ENCODE measurements at regions not wholly inside any gene's neighbourhood (a gene's known extent, or its start where the extent isn't known, plus 50 kb on each side); places are given as distances from the start of the nearest gene placed in this dataset.

DNA sequence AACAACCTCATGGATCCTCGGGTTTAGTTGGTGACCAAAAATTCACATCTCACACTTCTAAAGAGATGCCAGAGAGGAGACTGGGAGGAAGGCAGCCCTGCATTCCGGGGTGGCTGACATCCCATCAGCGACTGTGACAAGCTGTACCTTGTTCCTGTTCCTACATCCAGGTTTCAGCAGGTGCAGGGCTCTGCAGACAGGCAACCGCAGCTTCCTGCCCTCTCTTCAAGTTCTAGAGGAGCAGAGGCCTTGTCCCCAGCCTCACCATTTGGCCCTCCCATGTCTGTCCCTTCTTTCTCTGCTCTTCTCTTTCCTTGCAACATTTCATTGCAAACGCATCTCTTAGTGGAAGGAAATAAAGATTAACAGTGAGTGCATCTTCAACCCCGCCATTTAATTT is 454.6 kb downstream of the IRX1 start:
- DNase-seq (ENCODE audit: low read depth in 2 of 3, low spot score in 2 of 3), result no peak

DNA sequence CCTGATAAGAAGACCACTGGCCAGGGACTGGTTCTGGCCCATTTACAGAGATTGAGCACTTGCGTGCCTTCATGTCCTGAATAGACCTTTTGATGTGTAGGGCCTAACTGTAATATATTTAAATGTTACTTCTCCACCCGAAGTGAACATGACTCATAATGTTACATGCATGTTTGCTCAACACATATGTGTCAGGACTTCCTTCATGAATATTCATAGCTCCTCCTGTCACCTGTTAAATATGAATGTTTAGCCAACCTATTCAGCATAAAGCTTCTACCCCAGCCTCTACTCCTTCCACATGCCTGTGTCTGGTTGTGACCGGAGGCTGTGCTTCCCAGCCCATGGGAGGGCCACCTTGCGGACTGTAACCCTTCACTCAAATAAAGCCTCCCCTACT is 457.5 kb downstream of the IRX1 start:
- DNase-seq (ENCODE audit: low read depth in 2 of 3, low spot score in 2 of 3), result no peak

DNA sequence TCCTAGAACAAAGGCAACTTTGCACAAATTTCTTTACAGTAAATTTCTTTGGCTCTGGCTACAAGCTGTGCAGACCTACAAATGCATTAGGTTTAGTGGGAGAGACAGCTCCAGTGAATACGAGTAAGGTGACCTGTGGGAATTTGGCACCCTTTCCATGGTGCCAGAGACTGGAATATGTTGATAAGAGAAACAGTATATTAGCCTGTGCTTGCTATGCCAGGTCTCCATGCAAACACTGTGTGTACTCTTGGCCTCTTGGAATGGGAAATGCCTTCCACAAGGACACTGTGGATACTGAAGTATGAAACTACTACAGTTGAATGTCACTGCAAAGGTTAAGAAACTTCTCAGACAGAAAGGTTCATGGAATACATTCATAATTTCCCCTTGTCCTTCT is 458.5 kb downstream of the IRX1 start:
- DNase-seq (ENCODE audit: low read depth in 2 of 3, low spot score in 2 of 3), result no peak

DNA sequence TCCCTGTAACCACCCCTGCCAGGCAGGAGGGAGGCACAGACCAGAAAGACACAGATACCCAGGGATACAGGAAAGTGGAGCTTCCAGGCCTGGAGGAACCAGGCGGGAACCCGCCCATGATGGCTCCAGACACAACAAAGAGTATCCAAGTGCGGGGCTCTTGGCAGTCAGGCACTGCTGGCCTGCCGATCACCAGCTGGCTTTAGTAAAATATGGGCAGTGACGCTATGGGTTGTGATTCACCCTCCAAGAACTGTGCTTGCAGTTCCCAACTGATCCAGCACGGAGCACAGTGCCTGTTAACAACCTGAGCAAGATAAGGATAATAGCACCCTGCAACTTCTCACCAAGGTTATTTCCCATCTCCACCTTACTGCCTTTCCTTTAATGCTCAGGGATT is 463.3 kb downstream of the IRX1 start:
- no peak for DNase-seq (ENCODE audit: low read depth in 2 of 3, low spot score in 2 of 3)

DNA sequence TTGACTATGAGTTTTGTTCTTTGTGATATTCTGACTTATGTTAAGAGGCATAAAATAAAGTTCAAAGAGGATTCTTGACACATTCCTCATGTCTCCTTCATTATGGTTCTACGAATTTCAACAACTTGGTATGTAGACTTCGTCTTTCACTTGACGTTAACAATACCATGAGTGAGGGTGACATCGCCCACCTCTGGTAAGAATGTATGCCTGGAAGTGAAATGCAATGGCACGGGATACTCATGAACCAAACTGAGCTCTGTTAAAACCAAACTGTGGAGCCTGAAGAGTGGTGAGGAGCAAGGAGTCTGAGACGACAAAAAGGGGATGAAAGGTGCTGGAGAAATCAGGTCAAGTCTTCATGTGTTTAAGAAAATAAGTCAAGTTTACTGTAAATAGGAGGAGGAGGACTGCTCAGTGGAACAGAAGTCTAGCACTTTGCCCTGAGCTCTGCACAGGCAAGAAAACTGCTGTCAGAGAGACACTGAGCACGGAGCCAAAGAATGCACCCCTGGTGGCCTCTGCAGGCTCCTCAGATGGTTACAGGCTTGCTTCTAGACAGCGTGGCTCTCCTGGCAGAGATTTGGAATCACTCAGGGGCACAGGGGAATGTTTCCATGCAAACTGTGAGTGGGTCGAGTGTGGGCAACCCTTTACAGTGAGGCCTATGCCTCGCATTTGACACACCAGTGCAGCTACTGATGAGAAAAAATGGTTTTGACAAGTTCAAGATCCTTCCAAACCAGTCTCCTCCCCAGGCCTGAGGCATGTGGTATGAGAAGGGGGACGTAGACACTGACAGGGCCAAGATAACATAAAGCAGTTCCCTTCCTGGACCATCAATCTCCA is 470.1 kb downstream of the IRX1 start:
- DNase-seq (ENCODE audit: low read depth in 2 of 3, low spot score in 2 of 3), result no peak

DNA sequence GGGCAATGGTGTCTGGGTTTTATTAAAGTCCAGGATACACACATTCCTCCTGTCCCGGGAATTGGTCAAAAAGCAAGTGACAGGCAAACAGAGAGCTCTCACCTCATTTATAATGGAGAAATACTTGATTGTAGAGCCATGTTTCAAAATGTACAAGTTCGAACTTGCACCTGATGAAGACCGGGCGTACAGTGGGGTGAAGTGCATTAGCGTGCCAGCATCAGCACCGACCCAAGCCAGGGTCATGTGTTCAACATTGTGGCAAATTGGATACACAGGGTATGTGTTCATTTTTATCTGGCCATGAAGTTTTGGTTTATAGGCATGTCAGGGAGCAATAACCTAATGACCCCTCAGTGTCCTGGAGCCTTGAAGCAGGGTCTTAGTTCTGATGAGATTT is 472.5 kb downstream of the IRX1 start:
- no peak for DNase-seq (ENCODE audit: low read depth in 2 of 3, low spot score in 2 of 3)

DNA sequence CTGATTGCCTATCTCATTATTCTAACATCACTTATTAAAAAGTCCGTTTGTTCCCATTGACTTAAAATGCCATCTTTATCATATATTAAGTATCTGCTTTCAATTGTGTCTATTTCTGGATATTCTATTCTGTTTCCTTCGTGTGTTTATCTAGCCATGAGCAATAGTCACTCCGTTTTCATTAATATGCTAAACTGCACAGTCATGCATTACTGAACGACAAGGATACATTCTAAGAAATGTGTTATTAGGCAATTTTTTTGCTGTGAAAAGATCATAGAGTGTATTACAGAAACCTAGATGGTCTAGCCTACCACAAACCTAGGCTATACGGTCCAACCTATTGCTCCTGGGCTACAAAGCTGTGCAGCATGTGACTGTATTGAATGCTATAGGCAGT is 482.9 kb downstream of the IRX1 start:
- no peak for DNase-seq (ENCODE audit: low read depth in 2 of 3, low spot score in 2 of 3)

DNA sequence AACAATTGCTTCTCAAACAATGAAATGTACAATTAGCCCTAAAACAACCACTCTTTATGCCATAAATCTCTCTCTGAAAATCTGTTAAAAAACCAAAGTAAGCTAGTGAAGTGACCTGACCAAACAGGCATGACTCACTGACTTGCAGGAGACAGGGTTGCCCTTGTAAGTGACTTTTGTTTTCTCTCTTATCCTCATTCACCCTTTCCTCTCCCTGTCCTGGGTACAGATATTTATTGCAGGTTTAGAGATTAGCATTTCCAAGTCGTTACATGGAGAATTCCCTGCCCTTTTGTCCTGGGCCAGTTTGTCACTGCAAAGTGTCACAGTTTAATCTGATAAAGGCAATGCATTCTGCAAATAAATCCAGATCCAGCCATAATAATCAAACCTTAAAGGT is 484.2 kb downstream of the IRX1 start:
- DNase-seq (ENCODE audit: low read depth in 2 of 3, low spot score in 2 of 3), result no peak

DNA sequence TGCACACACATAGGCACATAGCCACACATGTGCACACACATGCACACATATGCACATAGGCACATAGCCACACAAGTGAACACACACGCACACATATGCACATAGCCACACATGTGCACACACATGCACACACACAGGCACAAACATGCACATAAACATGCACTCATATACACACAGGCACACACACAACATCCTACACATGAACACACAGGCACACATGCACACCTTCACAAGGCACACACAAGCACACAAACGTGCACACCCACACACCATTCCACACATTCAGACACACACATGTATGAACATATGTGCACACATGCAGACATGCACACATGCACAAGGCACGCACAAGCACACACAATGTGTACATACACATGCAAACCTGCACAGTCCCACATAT is 484.7 kb downstream of the IRX1 start:
- DNase-seq (ENCODE audit: low read depth in 2 of 3, low spot score in 2 of 3), result no peak

DNA sequence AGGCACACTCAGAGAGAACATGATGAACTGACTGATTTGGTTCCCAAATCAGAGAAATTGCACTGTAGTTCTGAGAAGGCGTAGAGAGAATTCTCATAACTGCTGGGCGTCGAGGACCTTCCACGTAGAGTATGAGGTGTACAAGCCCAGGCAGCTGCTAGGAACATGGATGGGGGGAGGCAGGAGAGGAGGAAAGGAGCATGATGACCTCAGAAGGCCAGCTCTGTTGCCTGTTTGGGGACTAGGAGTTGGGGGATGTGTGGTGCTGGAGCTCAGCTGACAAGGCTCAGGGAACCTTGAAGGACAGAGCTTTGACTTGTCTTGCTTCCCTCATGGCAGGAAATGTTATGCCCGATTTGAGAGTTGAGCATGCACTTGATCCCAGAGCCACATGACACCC is 485.4 kb downstream of the IRX1 start:
- no peak for DNase-seq (ENCODE audit: low read depth in 2 of 3, low spot score in 2 of 3)

DNA sequence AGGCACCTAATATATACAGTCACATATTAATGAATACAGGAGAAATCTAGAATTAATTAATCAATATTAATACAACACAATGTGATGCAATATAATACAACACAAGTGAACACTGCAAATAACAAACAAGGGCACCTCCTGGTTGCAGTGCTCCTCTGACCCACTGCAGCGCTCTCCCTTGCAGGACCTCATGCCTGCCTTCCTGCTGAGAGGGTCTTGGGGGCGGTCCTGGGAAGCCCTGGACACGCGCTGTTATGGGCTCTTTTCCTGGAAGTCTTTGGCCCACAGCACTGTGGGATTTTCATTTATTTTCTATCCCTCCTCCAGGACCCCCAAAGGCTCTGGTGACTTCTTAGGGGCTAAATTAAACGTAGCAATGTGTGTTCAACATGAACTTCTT is 485.8 kb downstream of the IRX1 start:
- DNase-seq (ENCODE audit: low read depth in 2 of 3, low spot score in 2 of 3), result no peak

DNA sequence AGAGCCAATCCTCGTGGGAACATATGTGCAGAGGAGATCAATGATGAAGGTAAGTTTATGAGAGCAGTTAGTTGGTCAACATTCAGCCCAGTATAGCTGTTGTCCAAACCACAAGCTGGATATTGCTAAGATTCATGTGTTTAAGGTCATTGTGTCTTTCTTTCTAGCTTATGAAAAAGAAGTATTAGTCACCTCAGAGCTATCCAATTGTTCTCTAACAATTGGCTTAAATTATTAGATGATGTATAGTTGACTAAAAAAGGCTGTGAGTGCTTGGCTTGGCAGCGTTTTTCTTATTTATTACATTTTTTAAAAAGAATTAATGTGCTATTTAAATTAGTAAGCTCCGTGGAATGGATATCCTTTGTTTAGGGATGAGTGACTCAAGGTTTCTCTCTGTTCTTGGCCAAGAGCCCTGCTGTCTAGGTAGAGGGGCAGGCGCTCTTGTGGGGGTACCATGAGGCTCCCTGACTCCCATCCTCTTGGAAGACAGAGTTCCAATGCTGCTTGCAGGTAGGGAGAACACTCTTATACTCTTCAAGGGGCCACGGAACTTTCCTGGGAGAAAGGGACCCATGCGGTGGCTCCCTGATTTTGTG is 487.4 kb downstream of the IRX1 start:
- no peak for DNase-seq (ENCODE audit: low read depth in 2 of 3, low spot score in 2 of 3)

DNA sequence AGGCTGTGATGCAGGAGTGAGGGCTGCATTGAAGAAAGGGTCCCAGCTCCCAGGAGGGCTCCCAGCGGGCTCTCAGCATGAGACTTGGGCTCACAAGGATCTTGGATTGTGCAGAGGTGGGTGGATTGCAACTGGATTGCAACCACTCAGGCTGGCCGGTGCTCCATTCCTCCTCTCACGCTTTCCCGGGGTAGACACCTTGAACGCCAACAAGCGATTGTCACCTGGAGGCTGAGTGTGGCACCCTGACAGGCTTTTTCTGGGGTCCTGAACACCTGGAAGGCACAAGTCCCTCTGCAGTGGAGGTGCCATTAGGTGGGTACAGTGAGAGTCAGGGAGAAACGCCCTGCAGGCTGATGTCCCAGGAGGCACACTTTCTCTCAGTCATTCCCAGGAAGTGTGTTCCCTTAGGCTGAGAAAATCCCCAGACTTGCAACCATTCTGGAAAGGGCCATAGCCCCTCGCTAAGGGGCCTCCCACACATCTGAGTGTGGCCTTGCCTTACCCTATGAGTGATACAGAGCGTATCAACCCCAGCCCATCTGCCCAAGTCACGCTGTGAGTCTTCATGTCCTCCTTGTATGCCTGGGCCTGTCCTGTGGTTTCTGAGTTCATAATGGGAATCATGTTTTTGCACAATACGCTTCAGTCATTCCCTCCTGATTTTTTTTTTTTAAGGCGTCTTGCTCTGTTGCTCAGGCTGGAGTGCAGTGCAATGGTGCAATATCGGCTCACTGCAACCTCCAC is 488.1 kb downstream of the IRX1 start:
- DNase-seq (ENCODE audit: low read depth in 2 of 3, low spot score in 2 of 3), result no peak

DNA sequence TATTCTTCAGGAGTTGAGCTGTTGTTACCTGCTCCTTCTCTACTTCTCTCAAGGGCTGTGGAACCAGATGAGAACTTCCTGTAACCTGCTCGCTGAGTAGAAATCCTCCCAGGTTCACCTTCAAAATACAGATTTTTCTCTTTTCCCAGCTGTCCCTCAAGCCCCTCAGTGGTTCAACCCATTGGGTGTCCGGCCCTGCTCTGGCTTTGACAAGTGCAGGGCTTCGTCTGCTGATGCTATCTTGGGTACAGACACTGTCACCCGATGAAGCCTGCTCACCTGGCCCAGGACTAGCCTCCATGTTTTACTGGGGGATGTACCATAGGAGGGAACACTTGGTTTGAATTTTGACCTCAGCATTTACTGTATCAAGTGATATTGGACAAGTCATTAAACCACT is 490.4 kb downstream of the IRX1 start:
- no peak for DNase-seq (ENCODE audit: low read depth in 2 of 3, low spot score in 2 of 3)

DNA sequence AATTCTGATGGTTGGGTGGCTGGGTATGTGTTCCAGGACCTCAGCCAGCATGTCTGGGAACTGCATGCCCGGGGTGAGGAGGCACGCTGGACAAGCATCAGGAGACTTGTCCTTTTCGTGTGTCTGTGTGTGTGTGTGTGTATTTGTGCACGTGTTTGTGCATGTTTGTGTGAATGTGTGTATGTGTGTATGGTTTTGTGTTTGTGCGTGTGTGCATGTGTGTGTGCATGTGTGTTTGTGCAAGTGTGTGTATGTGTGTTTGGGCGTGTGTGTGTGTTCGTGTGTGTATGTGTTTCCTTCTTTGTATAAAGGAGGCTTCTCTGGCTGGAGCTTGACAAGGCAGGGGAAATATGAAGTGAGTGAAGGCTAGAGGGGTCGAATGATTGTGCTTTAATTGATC is 491.5 kb downstream of the IRX1 start:
- no peak for DNase-seq (ENCODE audit: low read depth in 2 of 3, low spot score in 2 of 3)

DNA sequence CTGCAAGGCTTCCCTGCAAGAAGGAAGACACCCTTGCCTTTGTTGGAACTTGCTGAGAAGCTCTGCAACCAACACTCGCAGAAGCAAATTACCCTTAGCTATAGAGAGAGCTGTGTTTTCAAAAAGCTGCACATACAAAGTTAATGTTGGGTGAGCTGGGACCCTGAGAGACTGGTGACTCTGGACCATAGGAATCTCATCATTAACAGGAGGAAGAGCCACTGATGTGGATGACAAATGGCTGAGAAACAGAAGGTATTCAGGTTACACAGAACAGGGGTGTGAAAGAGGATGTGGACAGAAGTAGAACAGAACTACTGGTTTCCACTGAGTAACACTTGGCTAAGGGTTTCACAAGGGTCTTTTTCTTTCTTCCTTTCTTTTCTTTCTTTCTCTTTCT is 493.5 kb downstream of the IRX1 start:
- DNase-seq (ENCODE audit: low read depth in 2 of 3, low spot score in 2 of 3), result no peak

DNA sequence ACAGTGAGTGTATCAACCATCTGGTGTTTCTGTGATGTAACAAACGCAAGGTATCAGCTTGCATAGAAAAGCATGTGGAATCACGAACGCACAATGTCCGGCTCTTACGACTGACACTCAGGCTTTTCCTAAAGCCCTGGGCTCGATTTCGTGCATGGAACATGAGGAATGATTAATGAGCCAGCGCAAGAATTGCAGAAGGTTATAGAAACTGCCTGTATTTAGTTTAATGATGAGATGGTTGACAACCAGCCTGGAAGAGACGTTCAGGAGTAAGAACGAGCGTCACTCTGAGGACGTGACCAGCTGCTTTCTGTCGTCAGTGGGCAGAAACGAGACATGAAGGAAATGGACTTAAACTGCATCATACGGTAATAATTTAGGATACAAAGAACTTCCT is 497.6 kb downstream of the IRX1 start:
- no peak for DNase-seq (ENCODE audit: low read depth in 2 of 3, low spot score in 2 of 3)

DNA sequence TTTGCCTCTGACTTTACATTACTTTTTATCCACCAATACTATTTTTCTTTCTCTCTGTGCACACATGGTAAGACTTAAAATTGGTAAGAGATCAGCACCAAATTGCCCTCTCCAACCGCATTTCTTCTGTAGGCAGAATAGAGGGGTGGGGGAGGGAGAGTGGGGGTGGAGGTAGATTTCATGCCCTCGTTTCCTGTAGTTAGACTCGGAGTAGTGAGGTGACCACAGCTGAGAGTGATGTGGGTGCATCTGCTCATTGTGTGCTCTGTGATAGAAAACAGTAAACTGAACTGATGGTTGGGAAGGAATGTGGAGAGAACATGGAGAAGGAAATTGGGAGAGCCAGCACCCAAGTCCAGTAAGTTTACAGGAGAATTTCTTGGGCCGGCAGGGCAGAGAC is 498.3 kb downstream of the IRX1 start:
- DNase-seq (ENCODE audit: low read depth in 2 of 3, low spot score in 2 of 3), result no peak

DNA sequence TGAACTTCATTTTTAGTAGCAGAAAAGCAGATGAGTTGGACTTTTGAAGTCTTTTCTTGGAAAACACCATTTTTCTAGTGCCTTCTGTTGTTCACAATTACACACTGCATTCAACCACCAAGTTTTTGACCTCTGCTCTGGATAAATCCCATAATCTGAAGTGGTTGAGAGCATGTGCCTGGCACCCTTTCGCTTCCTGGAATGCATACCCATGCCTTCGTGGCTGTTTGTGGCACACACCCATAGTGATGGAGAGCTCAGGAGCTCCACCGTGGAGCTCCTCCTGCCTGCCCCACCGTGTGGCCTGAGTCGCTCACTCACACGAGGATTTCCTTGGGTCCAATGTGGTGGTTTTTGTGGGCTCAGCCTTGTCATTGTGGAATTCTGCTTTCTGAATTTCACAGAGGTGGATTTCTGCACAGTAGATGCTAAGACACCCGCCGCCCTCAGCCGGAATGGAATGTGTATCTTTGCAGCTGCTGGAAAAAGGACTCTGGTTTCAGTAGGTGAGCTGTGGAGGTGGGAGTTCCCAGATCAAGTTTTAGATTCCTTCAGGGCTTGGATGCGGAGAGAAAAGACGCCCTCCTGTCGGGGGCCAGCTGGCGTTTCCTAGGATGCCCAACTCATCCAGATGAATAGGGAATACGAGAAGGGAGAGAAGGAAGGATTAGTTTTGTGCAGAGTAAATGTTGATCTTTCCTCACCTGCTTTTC is 500.4 kb downstream of the IRX1 start:
- DNase-seq (ENCODE audit: low read depth in 2 of 3, low spot score in 2 of 3), result no peak

DNA sequence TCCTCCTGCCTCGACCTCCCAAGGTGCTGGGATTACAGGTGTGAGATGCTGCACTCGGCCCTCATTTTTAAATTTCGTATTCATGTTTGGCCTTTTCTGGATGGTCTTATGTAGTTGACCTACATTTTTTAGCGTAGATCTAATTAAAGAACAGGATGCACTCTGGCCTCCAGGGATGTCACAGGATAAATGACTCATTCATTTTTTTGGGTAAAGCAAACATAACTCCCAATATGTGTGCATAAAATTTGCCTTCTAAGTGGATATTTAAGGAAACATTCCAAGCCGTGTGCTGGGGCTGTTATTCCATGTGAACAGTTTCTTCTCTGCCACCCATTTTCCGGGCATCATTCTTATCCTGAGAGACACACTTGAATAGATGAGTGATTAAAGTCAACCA is 501.6 kb downstream of the IRX1 start:
- no peak for DNase-seq (ENCODE audit: low read depth in 2 of 3, low spot score in 2 of 3)

DNA sequence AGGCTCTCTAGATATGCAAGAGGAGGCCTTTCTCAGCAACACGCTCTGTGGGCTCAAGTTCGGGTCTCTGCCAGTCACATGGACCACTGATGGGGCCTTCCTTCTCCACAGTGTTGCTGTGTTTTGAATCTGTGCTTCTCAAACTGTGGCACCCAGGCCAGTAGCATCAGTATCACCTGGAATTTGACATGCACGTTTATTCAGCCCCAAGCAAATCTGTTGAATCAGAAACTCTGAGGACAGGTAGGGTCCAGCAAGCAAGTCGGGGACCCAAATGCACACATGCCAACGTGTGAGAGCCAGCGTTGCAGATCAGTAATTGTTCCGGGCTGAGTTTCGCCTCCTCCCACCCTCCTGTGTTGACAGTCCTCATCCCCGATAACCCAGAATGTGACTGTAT is 502.6 kb downstream of the IRX1 start:
- DNase-seq (ENCODE audit: low read depth in 2 of 3, low spot score in 2 of 3), result no peak

Data from hematopoietic multipotent progenitor cell (in vitro differentiated cells).